ENCODE measurements at regions not wholly inside any gene's neighbourhood (a gene's known extent, or its start where the extent isn't known, plus 50 kb on each side); places are given as distances from the start of the nearest gene placed in this dataset.

GRCh38 chrX:9147726-9148125 is 113.8 kb upstream of the FAM9B start:
- TF ChIP-seq CTCF (conservative IDR thresholded peaks at IDR 0.05; ENCODE audit: low read depth, low read length) = no peak
- TF ChIP-seq EZH2phosphoT487 (IDR thresholded peaks at IDR 0.05; ENCODE audit: borderline replicate concordance, low read length) = no peak
- no peak for TF ChIP-seq EZH2 (IDR thresholded peaks at IDR 0.05; ENCODE audit: low read length, unreplicated experiment)

Measured in PC-3 (cell line).